ENCODE measurements at regions not wholly inside any gene's neighbourhood (a gene's known extent, or its start where the extent isn't known, plus 50 kb on each side); places are given as distances from the start of the nearest gene placed in this dataset.
"Not testable (repeated sequence)": the region's sequence is repeated elsewhere in the genome, so short reads cannot be mapped to it uniquely, and the experiment has no call there.

- DNase-seq (ENCODE audit: low read depth) = no peak
Observed at GRCh38 chr5:87786471-87786870, 373.7 kb upstream of the CCNH start.

GRCh38 chr5:87785554-87786335 is 373.0 kb upstream of the CCNH start:
- no peak for DNase-seq (ENCODE audit: low read depth)

- DNase-seq (ENCODE audit: low read depth) = no peak
Observed at GRCh38 chr5:87784879-87785495, 372.3 kb upstream of the CCNH start.

- no peak for DNase-seq (ENCODE audit: low read depth)
Observed at GRCh38 chr5:87784311-87784710, 371.6 kb upstream of the CCNH start.

DNA sequence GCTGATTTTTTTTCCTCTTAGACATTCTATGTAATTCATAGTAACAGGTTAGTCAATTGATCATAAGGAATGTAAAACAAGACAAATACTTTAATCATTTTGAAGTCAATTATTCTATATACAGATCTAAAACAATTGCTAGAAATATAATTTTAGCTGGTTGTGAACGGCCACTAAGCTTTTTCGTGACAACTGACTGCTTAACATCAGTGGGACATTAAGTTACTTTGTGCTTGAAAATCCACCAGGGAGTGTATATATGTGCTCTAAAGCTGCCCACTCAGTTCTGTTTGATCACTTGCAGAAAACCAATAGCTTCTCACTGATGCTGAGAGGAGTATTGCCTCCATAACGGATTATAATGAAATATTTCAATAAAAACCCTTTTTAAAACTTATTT is 370.2 kb upstream of the CCNH start:
- no peak for DNase-seq (ENCODE audit: low read depth)

GRCh38 chr5:87781976-87782375 is 369.2 kb upstream of the CCNH start:
- DNase-seq (ENCODE audit: low read depth) = no peak

DNA sequence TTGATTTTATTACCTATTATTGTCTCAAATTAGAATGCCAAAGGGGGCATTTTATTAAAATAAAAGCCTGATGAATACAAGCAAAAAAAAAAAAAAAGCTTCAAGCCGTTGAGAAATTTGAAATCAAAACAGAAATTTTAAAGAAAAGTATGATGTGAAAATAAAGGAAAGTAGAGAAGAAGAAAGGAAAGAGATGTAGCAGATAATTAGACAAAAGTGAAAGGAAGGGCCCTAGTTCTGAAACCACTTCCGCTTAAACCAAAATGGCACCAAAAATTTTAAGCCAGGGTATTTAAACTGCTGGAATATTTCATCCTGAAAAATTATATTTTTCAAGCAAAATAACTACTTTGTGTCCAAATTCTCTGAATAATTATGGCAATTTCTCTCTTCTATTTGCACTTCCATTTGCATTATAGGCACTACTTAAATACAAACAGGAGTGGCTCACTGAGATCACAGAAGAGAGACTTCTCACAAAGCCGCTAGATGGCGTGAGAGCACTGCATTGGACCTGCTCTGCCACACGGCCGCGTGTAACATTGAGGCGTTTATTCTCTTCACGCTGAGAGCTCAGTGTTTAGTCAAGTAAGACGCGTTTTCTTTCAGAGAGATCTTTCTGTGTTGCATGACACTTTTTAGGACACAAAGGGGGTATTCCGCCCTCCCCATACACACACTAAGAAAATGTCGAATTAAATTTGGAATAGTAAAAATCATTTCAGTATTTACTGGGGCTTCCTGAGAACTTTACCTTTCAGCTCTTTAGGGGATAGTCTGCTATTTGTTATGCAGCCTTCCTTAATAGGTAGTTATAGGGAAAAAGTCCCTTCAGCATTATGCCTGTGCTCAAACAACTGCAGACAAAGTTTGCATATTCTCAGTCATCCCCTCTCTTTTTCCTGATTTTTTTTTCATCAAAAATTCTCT is 368.4 kb upstream of the CCNH start:
- DNase-seq (ENCODE audit: low read depth) = peak; percentile 69

DNA sequence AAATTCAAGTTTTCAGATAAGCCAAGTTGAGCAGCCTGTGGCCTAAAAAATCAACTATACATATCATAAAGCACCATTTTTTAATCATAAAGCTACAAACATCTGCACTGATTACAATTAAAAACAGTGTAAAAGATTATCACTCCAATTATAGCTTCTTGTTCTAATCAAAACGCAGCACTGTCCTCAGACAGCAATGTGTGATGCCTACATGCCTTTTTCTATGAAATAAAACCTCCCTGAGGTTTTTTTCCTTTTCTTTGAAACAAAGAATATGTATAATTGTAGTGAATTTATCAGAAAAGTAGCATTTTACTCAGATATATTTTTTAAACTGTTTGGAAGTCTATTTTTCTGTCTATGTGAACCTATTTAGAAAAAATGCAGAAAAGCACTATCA is 366.1 kb upstream of the CCNH start:
- no peak for DNase-seq (ENCODE audit: low read depth)

- DNase-seq (ENCODE audit: low read depth) = no peak
Observed at GRCh38 chr5:87777877-87778276, 365.1 kb upstream of the CCNH start.

GRCh38 chr5:87776785-87777184 is 364.1 kb upstream of the CCNH start:
- no peak for DNase-seq (ENCODE audit: low read depth)

GRCh38 chr5:87776302-87776701 is 363.6 kb upstream of the CCNH start:
- DNase-seq (ENCODE audit: low read depth) = not testable (repeated sequence)

DNA sequence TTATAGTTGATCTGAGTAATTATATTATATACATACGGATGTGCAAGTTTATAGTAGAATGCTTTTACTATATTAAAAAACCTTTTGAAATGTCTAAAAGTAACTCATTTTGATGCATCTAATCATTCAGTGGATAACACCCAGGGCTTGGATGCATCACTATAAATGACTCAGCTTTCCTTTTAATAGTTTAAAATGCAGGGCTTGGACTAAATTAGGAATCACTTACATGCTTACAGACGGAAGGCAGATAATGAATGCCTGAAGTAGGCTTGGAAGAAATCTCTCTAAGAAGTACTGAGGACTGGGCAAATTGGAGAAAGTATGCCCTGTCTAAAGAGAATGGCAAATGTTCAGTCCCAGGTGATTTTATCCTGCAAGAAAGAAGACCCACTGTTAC is 362.5 kb upstream of the CCNH start:
- no peak for DNase-seq (ENCODE audit: low read depth)

DNA sequence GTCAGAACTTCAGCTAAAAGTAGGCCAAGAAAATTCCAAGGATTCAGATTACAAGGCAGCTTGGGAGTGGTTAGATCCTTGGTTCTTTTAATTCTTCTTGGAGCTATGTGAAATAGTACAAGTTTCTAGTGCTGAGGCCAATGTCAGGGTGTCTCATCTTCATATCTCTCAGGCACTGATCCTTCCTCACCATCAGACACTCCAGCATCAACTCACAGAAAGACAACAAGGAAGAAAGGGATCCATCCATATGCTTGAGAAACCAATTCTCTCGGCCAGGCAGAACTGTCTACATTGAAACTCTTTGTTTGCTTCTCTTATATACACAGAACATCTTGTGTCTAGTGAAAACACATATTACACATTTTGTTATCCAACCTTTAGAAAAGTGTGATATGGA is 362.1 kb upstream of the CCNH start:
- DNase-seq (ENCODE audit: low read depth) = no peak

DNA sequence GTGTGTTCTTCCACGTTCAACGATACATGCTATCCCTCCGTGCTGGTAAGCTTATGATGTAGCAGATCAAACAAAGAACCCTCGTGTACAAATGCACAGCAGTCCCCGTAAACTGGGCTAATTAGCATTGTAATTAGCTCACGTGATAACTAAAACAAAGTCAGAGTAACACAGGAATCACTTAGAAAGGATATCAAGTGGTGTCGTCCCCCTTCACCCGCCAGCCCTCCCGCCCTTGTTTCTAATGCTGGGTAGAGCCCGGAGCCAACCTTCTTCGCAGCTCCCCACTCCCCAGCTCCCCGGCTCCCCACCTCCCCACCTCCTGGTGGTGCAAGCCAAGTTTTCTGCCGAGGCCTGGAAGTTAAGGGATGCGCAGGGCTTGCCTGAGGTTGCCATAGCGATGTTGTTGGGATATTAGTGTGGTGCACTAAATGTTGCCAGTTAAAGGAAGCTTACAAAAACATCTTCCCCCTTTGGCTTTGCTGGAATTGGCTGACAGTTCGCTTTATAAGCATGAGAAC is 357.9 kb upstream of the CCNH start:
- no peak for DNase-seq (ENCODE audit: low read depth)

GRCh38 chr5:87770016-87770570 is 357.4 kb upstream of the CCNH start:
- DNase-seq (ENCODE audit: low read depth) = no peak

GRCh38 chr5:87769157-87769556 is 356.4 kb upstream of the CCNH start:
- peak; percentile 61 for DNase-seq (ENCODE audit: low read depth)

- DNase-seq (ENCODE audit: low read depth) = no peak
Observed at GRCh38 chr5:87768190-87768589, 355.5 kb upstream of the CCNH start.

DNA sequence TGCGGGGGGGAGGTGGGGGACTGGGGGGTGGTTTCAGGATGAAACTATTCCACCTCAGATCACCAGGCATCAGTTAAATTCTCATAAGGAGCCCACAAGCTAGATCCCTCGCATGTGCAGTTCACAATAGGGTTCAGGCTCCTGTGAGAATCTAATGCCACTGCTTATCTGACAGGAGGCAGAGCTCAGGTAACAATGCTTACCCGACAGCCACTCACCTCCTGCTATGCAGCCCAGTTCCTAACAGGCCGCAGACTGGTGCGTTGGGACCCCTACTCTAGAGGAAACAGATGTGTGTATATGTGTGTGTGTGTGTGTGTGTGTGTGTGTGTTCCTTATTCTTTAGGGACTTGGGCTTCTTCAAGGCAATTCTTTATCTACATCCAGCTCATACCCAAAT is 352.3 kb upstream of the CCNH start:
- DNase-seq (ENCODE audit: low read depth) = no peak

- no peak for DNase-seq (ENCODE audit: low read depth)
Observed at GRCh38 chr5:87762631-87763030, 349.9 kb upstream of the CCNH start.

DNA sequence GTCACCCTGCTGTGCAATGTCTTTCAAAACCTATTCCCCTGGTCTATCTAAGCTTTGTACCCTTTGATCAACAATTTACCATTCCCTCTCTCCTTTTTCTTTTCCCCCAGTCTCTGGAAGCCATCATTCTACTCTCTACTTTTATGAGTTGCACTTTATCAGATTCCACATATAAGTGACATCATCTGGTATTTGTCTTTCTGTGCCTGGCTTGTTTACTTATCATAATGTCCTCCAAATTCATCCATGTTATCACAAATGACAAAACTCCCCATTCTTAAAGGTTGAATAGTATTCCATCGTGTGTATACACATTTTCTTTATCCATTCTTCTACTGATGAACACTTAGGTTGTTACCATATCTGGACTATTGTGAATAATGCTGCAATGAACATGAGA is 344.2 kb upstream of the CCNH start:
- no peak for DNase-seq (ENCODE audit: low read depth)

GRCh38 chr5:87755360-87755759 is 342.6 kb upstream of the CCNH start:
- no peak for DNase-seq (ENCODE audit: low read depth)

Measured in HT1080 (cell line).